Panc1 (cell line): ENCODE measurements at regions not wholly inside any gene's neighbourhood (a gene's known extent, or its start where the extent isn't known, plus 50 kb on each side); places are given as distances from the start of the nearest gene placed in this dataset.

Experiments
- ATAC-seq: fragments of 200-7000 bp; cut with Tn5 transposase; 2 replicates; pipeline ENCODE4 v1.9.1; 2020; ENCODE audit warnings: mild to moderate bottlenecking, moderate library complexity
- BruUV-seq: library from RNA; stranded (reverse); fragments of 400-500 nt; replicated peaks from 2 replicates; lab custom pipeline; 2021; lab: Mats Ljungman, UMichigan
- CTCF ChIA-PET: fragments of 300-600 bp; sonication (Branson Sonifier 250); formaldehyde crosslinking; loops from one replicate; lab custom pipeline; 2022; ENCODE audit warnings: antibody characterized with exemption; lab: Charles Lee
- POLR2A ChIA-PET: fragments of 300-600 bp; sonication (Branson Sonifier 250); formaldehyde crosslinking; loops from one replicate; lab custom pipeline; 2022; ENCODE audit warnings: antibody characterized with exemption; lab: Charles Lee
- DNase-seq: peaks from one replicate; pipeline ENCODE4 v3.0.0-alpha.2; 2010; ENCODE audit warnings: low read depth, low spot score
- H3K27ac ChIP-seq: 2 replicates; pipeline ENCODE4 v1.5.1; 2011; ENCODE audit warnings: mild to moderate bottlenecking, low read length, inconsistent platforms
- H3K27me3 ChIP-seq: fragments of 200-500 bp; sonication (Bioruptor generic); 2 replicates; pipeline ENCODE4 v1.6.0; 2014; ENCODE audit warnings: low read length, inconsistent platforms; ENCODE audit not compliant: control insufficient read depth, insufficient read depth
- H3K36me3 ChIP-seq: fragments of 200-500 bp; sonication (Bioruptor generic); 2 replicates; pipeline ENCODE4 v1.5.1; 2014; ENCODE audit warnings: inconsistent platforms, mild to moderate bottlenecking, low read length, moderate library complexity; ENCODE audit not compliant: control insufficient read depth, insufficient read depth
- H3K4me1 ChIP-seq: 2 replicates; pipeline ENCODE4 v1.5.1; 2011; ENCODE audit warnings: inconsistent platforms, mild to moderate bottlenecking, low read length, moderate library complexity; ENCODE audit not compliant: control insufficient read depth, insufficient read depth
- H3K4me3 ChIP-seq, 2 experiments: 2 replicates each; pipeline ENCODE4 v1.5.1; 2011 to 2012; ENCODE audit warnings: low read depth in 2 of 2, low read length in 2 of 2, mild to moderate bottlenecking in 2 of 2, inconsistent platforms in 1 of 2, moderate library complexity in 1 of 2
- H3K9me3 ChIP-seq: fragments of 200-500 bp; sonication (Bioruptor generic); 2 replicates; pipeline ENCODE4 v1.5.1; 2014; ENCODE audit warnings: low read depth, mild to moderate bottlenecking, inconsistent platforms, low read length, moderate library complexity; ENCODE audit not compliant: control insufficient read depth, insufficient read depth
- POLR2AphosphoS5 ChIP-seq: IDR thresholded peaks from 2 replicates; pipeline ENCODE4 v1.6.1; 2012; ENCODE audit warnings: mild to moderate bottlenecking, low read depth, low read length, moderate library complexity
- SIN3A ChIP-seq: IDR thresholded peaks from 2 replicates; pipeline ENCODE4 v1.6.1; 2012; ENCODE audit warnings: low read depth, mild to moderate bottlenecking, low read length, moderate library complexity, borderline replicate concordance; ENCODE audit not compliant: insufficient read depth
- TCF7L2 ChIP-seq: IDR thresholded peaks from 2 replicates; pipeline ENCODE4 v1.6.1; 2011; ENCODE audit warnings: mild to moderate bottlenecking, low read depth, low read length, inconsistent platforms
- in situ Hi-C: cut with HindIII; loops from 2 replicates; pipeline ENCODE4 v1.10.0; 2016; ENCODE audit warnings: low sequenced_read_pairs, low pct_unique_long_range_greater_than_20kb
- intact Hi-C: fragments of 100-400 bp; cut with micrococcal nuclease; formaldehyde crosslinking; loops from one replicate; pipeline ENCODE4 v1.10.0; 2022; ENCODE audit not compliant: unreplicated experiment
- TF ChIP-seq, protein P1 (sequence below): fragments of 450-650 bp; IDR thresholded peaks from 2 replicates; pipeline ENCODE4 v1.5.1; 2017; ENCODE audit warnings: mild to moderate bottlenecking
- TF ChIP-seq, protein P2 (sequence below), 2 experiments: IDR thresholded peaks; 2 replicates each; pipeline ENCODE4 v1.6.1; 2011 to 2012; ENCODE audit warnings: low read depth in 2 of 2, control low read depth in 1 of 2, low read length in 1 of 2, mild to moderate bottlenecking in 1 of 2, moderate library complexity in 1 of 2; ENCODE audit not compliant: insufficient read depth in 1 of 2

- ATAC-seq = no peak
- TF ChIP-seq TCF7L2 (no peak), SIN3A (no peak), POLR2AphosphoS5 (no peak)
- TF ChIP-seq, protein P1, sequence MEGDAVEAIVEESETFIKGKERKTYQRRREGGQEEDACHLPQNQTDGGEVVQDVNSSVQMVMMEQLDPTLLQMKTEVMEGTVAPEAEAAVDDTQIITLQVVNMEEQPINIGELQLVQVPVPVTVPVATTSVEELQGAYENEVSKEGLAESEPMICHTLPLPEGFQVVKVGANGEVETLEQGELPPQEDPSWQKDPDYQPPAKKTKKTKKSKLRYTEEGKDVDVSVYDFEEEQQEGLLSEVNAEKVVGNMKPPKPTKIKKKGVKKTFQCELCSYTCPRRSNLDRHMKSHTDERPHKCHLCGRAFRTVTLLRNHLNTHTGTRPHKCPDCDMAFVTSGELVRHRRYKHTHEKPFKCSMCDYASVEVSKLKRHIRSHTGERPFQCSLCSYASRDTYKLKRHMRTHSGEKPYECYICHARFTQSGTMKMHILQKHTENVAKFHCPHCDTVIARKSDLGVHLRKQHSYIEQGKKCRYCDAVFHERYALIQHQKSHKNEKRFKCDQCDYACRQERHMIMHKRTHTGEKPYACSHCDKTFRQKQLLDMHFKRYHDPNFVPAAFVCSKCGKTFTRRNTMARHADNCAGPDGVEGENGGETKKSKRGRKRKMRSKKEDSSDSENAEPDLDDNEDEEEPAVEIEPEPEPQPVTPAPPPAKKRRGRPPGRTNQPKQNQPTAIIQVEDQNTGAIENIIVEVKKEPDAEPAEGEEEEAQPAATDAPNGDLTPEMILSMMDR = no peak
- TF ChIP-seq, protein P2, sequence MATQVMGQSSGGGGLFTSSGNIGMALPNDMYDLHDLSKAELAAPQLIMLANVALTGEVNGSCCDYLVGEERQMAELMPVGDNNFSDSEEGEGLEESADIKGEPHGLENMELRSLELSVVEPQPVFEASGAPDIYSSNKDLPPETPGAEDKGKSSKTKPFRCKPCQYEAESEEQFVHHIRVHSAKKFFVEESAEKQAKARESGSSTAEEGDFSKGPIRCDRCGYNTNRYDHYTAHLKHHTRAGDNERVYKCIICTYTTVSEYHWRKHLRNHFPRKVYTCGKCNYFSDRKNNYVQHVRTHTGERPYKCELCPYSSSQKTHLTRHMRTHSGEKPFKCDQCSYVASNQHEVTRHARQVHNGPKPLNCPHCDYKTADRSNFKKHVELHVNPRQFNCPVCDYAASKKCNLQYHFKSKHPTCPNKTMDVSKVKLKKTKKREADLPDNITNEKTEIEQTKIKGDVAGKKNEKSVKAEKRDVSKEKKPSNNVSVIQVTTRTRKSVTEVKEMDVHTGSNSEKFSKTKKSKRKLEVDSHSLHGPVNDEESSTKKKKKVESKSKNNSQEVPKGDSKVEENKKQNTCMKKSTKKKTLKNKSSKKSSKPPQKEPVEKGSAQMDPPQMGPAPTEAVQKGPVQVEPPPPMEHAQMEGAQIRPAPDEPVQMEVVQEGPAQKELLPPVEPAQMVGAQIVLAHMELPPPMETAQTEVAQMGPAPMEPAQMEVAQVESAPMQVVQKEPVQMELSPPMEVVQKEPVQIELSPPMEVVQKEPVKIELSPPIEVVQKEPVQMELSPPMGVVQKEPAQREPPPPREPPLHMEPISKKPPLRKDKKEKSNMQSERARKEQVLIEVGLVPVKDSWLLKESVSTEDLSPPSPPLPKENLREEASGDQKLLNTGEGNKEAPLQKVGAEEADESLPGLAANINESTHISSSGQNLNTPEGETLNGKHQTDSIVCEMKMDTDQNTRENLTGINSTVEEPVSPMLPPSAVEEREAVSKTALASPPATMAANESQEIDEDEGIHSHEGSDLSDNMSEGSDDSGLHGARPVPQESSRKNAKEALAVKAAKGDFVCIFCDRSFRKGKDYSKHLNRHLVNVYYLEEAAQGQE (IDR thresholded peaks at IDR 0.05; ENCODE audit: insufficient read depth in 1 of 2, low read depth in 2 of 2, low read length in 1 of 2) = no peak
- Histone ChIP-seq H3K27ac (no peak overlapping the region), H3K36me3 (no peaks in the 10 kb centered on the region), H3K9me3 (no peaks in the 10 kb centered on the region), H3K4me1 (no peaks in the 10 kb centered on the region), H3K27me3 (no peaks in the 10 kb centered on the region; the same call in 1 of the 2 replicates), H3K4me3 (no peak overlapping the region)
- intact Hi-C loops (no loop called here), in situ Hi-C loops (no loop called here)
- POLR2A ChIA-PET = interaction anchor here (0.6 to 0.7 kb wide), 2 partner anchors 8 to 232 kb away, joined by 4 to 5 read pairs; no protein-coding TSS in a partner anchor
- BruUV-seq = no TSS peak
- CTCF ChIA-PET = no interaction called here
- no peak for DNase-seq
These were observed 143.2 kb upstream of the MLN start for GRCh38 chr6:33947047-33947446.

GRCh38 chr6:33945931-33946330 is 142.1 kb upstream of the MLN start:
- CTCF ChIA-PET = no interaction called here
- no peak for ATAC-seq

More at GRCh38 chr6:33945931-33946330, 142.1 kb upstream of the MLN start:
- POLR2A ChIA-PET = no interaction called here
- no peak overlapping the region for H3K27ac ChIP-seq
- H3K9me3 ChIP-seq = no peaks in the 10 kb centered on the region
- BruUV-seq = no TSS peak
- H3K36me3 ChIP-seq = no peaks in the 10 kb centered on the region
- intact Hi-C loops = no loop called here
- no peak overlapping the region for H3K4me3 ChIP-seq
- DNase-seq = no peak
- H3K27me3 ChIP-seq = no peaks in the 10 kb centered on the region; the same call in 1 of the 2 replicates
- TF ChIP-seq, protein P2 (IDR thresholded peaks at IDR 0.05; ENCODE audit: insufficient read depth in 1 of 2, low read depth in 2 of 2, low read length in 1 of 2) = no peak
- TF ChIP-seq SIN3A (no peak), TCF7L2 (no peak), POLR2AphosphoS5 (no peak)
- TF ChIP-seq, protein P1 = no peak
- no peaks in the 10 kb centered on the region for H3K4me1 ChIP-seq
- in situ Hi-C loops = no loop called here
